H1 (cell line): ENCODE measurements at regions not wholly inside any gene's neighbourhood (a gene's known extent, or its start where the extent isn't known, plus 50 kb on each side); places are given as distances from the start of the nearest gene placed in this dataset.

Experiments
- CTCF ChIA-PET: fragments of 300-600 bp; sonication (Branson Sonifier 250); formaldehyde crosslinking; loops from one replicate; lab custom pipeline; 2021; ENCODE audit not compliant: partially characterized antibody; lab: Charles Lee
- POLR2A ChIA-PET: fragments of 300-600 bp; sonication (Branson Sonifier 250); formaldehyde crosslinking; loops from one replicate; lab custom pipeline; 2021; ENCODE audit warnings: inconsistent platforms; ENCODE audit not compliant: partially characterized antibody; lab: Charles Lee
- DNase-seq, 2 experiments: peaks; one replicate each; pipeline versions ENCODE4 v3.0.0 to v3.0.0-alpha.2; 2010 to 2022; ENCODE audit warnings: low spot score in 2 of 2, low read depth in 1 of 2, mixed read lengths in 1 of 2
- FAIRE-seq: peaks from 2 replicates; lab custom pipeline; 2011; peaks lifted over from hg19 to GRCh38; lab: Jason Lieb, UNC
- H2AFZ ChIP-seq: 2 replicates; pipeline ENCODE4 v1.8.1; 2012; ENCODE audit warnings: low read length, inconsistent platforms
- H2AK5ac ChIP-seq: 2 replicates; pipeline ENCODE4 v1.6.1; 2013; ENCODE audit warnings: low read depth, low read length
- H2BK120ac ChIP-seq: replicated peaks from 2 replicates; pipeline ENCODE3; 2013; ENCODE audit warnings: low read depth, low read length, inconsistent platforms
- H2BK12ac ChIP-seq: 2 replicates; pipeline ENCODE4 v1.6.1; 2013; ENCODE audit warnings: low read depth, low read length
- H2BK15ac ChIP-seq: 2 replicates; pipeline ENCODE4 v1.6.1; 2013; ENCODE audit warnings: low read length
- H2BK20ac ChIP-seq: 2 replicates; pipeline ENCODE4 v1.6.1; 2013; ENCODE audit warnings: low read length
- H2BK5ac ChIP-seq: 2 replicates; pipeline ENCODE4 v1.6.1; 2013; ENCODE audit warnings: low read depth, low read length
- H3K14ac ChIP-seq: 2 replicates; pipeline ENCODE4 v1.6.1; 2013; ENCODE audit warnings: inconsistent platforms; ENCODE audit not compliant: insufficient read length
- H3K18ac ChIP-seq: 2 replicates; pipeline ENCODE4 v1.6.1; 2013; ENCODE audit warnings: low read length; ENCODE audit errors: extremely low read depth
- H3K23ac ChIP-seq: 2 replicates; pipeline ENCODE4 v1.6.1; 2013; ENCODE audit warnings: inconsistent platforms; ENCODE audit not compliant: insufficient read length
- H3K23me2 ChIP-seq: 2 replicates; pipeline ENCODE4 v1.6.1; 2013; ENCODE audit warnings: low read depth, low read length
- H3K27ac ChIP-seq: 2 replicates; pipeline ENCODE4 v1.6.1; 2011; ENCODE audit warnings: low read depth, low read length, inconsistent platforms
- H3K27me3 ChIP-seq, 4 experiments: replicated peaks in 1 of 4; 1 replicate in 1 of 4; 2 replicates in 3 of 4; pipeline versions ENCODE4 v1.6.1 to v1.8.1; 2011 to 2013; ENCODE audit warnings: low read length in 3 of 4, mild to moderate bottlenecking in 3 of 4, inconsistent platforms in 2 of 4, mixed read lengths in 2 of 4, moderate library complexity in 1 of 4; ENCODE audit not compliant: control insufficient read depth in 3 of 4, insufficient read depth in 3 of 4; ENCODE audit errors: extremely low read depth in 1 of 4
- H3K36me3 ChIP-seq, 4 experiments: 2 replicates each; pipeline versions ENCODE4 v1.6.1 to v1.8.1; 2011 to 2013; ENCODE audit warnings: mild to moderate bottlenecking in 4 of 4, low read length in 3 of 4, moderate library complexity in 2 of 4, control low read depth in 1 of 4, inconsistent platforms in 1 of 4; ENCODE audit not compliant: insufficient read depth in 4 of 4, control insufficient read depth in 2 of 4
- H3K4ac ChIP-seq: replicated peaks from 2 replicates; pipeline ENCODE3; 2013; ENCODE audit warnings: low read length, low read depth, mixed read lengths, inconsistent platforms; ENCODE audit not compliant: insufficient read length
- H3K4me1 ChIP-seq, 4 experiments: replicated peaks in 1 of 4; 1 replicate in 1 of 4; 2 replicates in 3 of 4; pipeline versions ENCODE4 v1.6.1 to v1.8.1; 2011 to 2013; ENCODE audit warnings: low read length in 3 of 4, inconsistent platforms in 2 of 4, mixed read lengths in 1 of 4; ENCODE audit not compliant: insufficient read depth in 4 of 4, control insufficient read depth in 3 of 4
- H3K4me2 ChIP-seq, 2 experiments: 2 replicates each; pipeline versions ENCODE4 v1.6.1 to v1.8.1; 2011 to 2013; ENCODE audit warnings: low read depth in 2 of 2, low read length in 2 of 2, control low read depth in 1 of 2, inconsistent platforms in 1 of 2, mild to moderate bottlenecking in 1 of 2; ENCODE audit not compliant: insufficient read depth in 1 of 2
- H3K4me3 ChIP-seq, 4 experiments: fragments of 200-600, 300-600 bp in 1 of 4; sonication (generic), shearing (Covaris generic), sonication (Bioruptor Twin) in 1 of 4; 2 replicates each; pipeline versions ENCODE4 v1.5.1 to v1.8.1; 2011 to 2016; ENCODE audit warnings: low read length in 4 of 4, low read depth in 3 of 4, control low read depth in 2 of 4, inconsistent platforms in 2 of 4, mild to moderate bottlenecking in 2 of 4, mixed read lengths in 1 of 4, moderate library complexity in 1 of 4; ENCODE audit not compliant: insufficient read depth in 2 of 4; ENCODE audit errors: extremely low read depth in 1 of 4
- H3K56ac ChIP-seq: replicated peaks from 2 replicates; pipeline ENCODE3; 2013; ENCODE audit warnings: low read depth, mild to moderate bottlenecking, mixed read lengths, low read length, inconsistent platforms; ENCODE audit not compliant: insufficient read length
- H3K79me1 ChIP-seq: 2 replicates; pipeline ENCODE4 v1.6.1; 2013; ENCODE audit warnings: low read depth, low read length, control low read depth
- H3K79me2 ChIP-seq, 2 experiments: 2 replicates each; pipeline versions ENCODE4 v1.6.1 to v1.8.1; 2012 to 2013; ENCODE audit warnings: low read length in 2 of 2, mild to moderate bottlenecking in 2 of 2, inconsistent platforms in 1 of 2; ENCODE audit not compliant: insufficient read depth in 2 of 2, control insufficient read depth in 1 of 2
- H3K9ac ChIP-seq, 4 experiments: replicated peaks in 1 of 4; 1 replicate in 1 of 4; 2 replicates in 3 of 4; pipeline versions ENCODE4 v1.6.1 to v1.8.1; 2011 to 2013; ENCODE audit warnings: low read depth in 3 of 4, low read length in 3 of 4, control low read depth in 2 of 4, mild to moderate bottlenecking in 2 of 4, moderate library complexity in 2 of 4, inconsistent platforms in 1 of 4; ENCODE audit errors: extremely low read depth in 1 of 4
- H3K9me3 ChIP-seq, 2 experiments: 2 replicates each; pipeline versions ENCODE4 v1.6.1 to v1.8.1; 2012 to 2013; ENCODE audit warnings: mild to moderate bottlenecking in 2 of 2, moderate library complexity in 2 of 2, control low read depth in 1 of 2, inconsistent platforms in 1 of 2, low read depth in 1 of 2, low read length in 1 of 2, mixed read lengths in 1 of 2; ENCODE audit not compliant: insufficient read depth in 2 of 2
- H4K20me1 ChIP-seq, 2 experiments: replicated peaks in 1 of 2; 2 replicates each; pipeline versions ENCODE3 to v1.8.1; 2011 to 2013; ENCODE audit warnings: inconsistent platforms in 2 of 2, low read length in 2 of 2, mild to moderate bottlenecking in 1 of 2; ENCODE audit not compliant: insufficient read depth in 2 of 2, control insufficient read depth in 1 of 2
- H4K5ac ChIP-seq: 2 replicates; pipeline ENCODE4 v1.6.1; 2013; ENCODE audit warnings: low read length, low read depth, mixed read lengths, inconsistent platforms; ENCODE audit not compliant: insufficient read length
- H4K8ac ChIP-seq: 2 replicates; pipeline ENCODE4 v1.8.0; 2013; ENCODE audit warnings: mild to moderate bottlenecking, moderate library complexity, low read length, inconsistent platforms; ENCODE audit not compliant: insufficient read depth; ENCODE audit errors: extremely low read depth
- H4K91ac ChIP-seq: replicated peaks from 2 replicates; pipeline ENCODE3; 2013; ENCODE audit warnings: low read length, mixed read lengths, inconsistent platforms; ENCODE audit not compliant: insufficient read length
- CBX5 ChIP-seq: fragments of 300-800, 300-1000 bp; sonication (generic); IDR thresholded peaks from 2 replicates; pipeline ENCODE4 v1.7.1; 2016; ENCODE audit warnings: antibody characterized with exemption, low read length, low read depth
- CREB1 ChIP-seq: IDR thresholded peaks from 2 replicates; pipeline ENCODE4 v1.6.1; 2012; ENCODE audit warnings: inconsistent platforms
- CTBP2 ChIP-seq: IDR thresholded peaks from 2 replicates; pipeline ENCODE4 v1.7.0; 2011; ENCODE audit warnings: borderline replicate concordance, mild to moderate bottlenecking, moderate library complexity, mixed read lengths, low read length; ENCODE audit not compliant: insufficient read depth, insufficient read length
- JUND ChIP-seq: IDR thresholded peaks from 2 replicates; pipeline ENCODE4 v1.6.1; 2011; ENCODE audit warnings: mild to moderate bottlenecking, improper control_type of control experiment, low read length
- KDM1A ChIP-seq: fragments of 200-600, 300-600 bp; sonication (generic); IDR thresholded peaks from 2 replicates; pipeline ENCODE4 v1.7.1; 2016; ENCODE audit warnings: mild to moderate bottlenecking, low read length, borderline replicate concordance
- MAX ChIP-seq: IDR thresholded peaks from 2 replicates; pipeline ENCODE4 v1.6.1; 2012; ENCODE audit warnings: inconsistent platforms
- NRF1 ChIP-seq: IDR thresholded peaks from 2 replicates; pipeline ENCODE4 v1.6.1; 2011; ENCODE audit warnings: mild to moderate bottlenecking, low read depth, low read length, improper control_type of control experiment
- RFX5 ChIP-seq: IDR thresholded peaks from 2 replicates; pipeline ENCODE4 v1.6.1; 2011; ENCODE audit warnings: low read depth, low read length, improper control_type of control experiment, borderline replicate concordance
- SP2 ChIP-seq: IDR thresholded peaks from 2 replicates; pipeline ENCODE4 v1.6.1; 2012; ENCODE audit warnings: mild to moderate bottlenecking, low read length, inconsistent platforms
- TCF12 ChIP-seq: IDR thresholded peaks from 2 replicates; pipeline ENCODE4 v1.6.1; 2011; ENCODE audit warnings: low read depth, mild to moderate bottlenecking, low read length
- TEAD4 ChIP-seq: IDR thresholded peaks from 2 replicates; pipeline ENCODE4 v1.6.1; 2012; ENCODE audit warnings: low read depth, low read length, inconsistent platforms, mixed read lengths
- USF2 ChIP-seq: IDR thresholded peaks from 2 replicates; pipeline ENCODE4 v1.6.1; 2011; ENCODE audit warnings: low read length, improper control_type of control experiment
- ZNF274 ChIP-seq: IDR thresholded peaks from 2 replicates; pipeline ENCODE4 v1.7.0; 2012; ENCODE audit warnings: low read length, borderline replicate concordance; ENCODE audit errors: extremely low read depth

GRCh38 chr2:41042343-41042742 is 590.5 kb upstream of the SLC8A1 start:
- no peak overlapping the region for H3K18ac ChIP-seq
- H2BK20ac ChIP-seq, result no peak overlapping the region
- H2BK120ac ChIP-seq, result no peak overlapping the region
- no peak overlapping the region for H2AK5ac ChIP-seq
- H3K36me3 ChIP-seq, result 0 out of 8 replicates have a peak, but pooled peaks cover 0 to 3% (median 0%) of the 10 kb centered on the region in 4 experiments
- TF ChIP-seq MAX, result no peak
- no peak for TF ChIP-seq NRF1
- TF ChIP-seq CBX5, result no peak
- TF ChIP-seq CREB1, result no peak
- TF ChIP-seq CTBP2, result no peak
- TF ChIP-seq ZNF274, result no peak
- TF ChIP-seq SP2, result no peak
- TF ChIP-seq TEAD4, result no peak
- TF ChIP-seq USF2, result no peak
- no peak for TF ChIP-seq KDM1A
- no peak for TF ChIP-seq RFX5
- no peak for TF ChIP-seq JUND
- no peak for TF ChIP-seq TCF12
- H3K4ac ChIP-seq, result no peak overlapping the region
- no peak overlapping the region for H3K9ac ChIP-seq
- H2BK15ac ChIP-seq, result no peak overlapping the region
- no peaks in the 10 kb centered on the region; a peak in 1 of 4 replicates for H3K9me3 ChIP-seq
- no peaks in the 10 kb centered on the region for H3K27me3 ChIP-seq
- no peak overlapping the region for H3K27ac ChIP-seq
- H4K91ac ChIP-seq, result no peak overlapping the region
- H3K4me1 ChIP-seq, result no peaks in the 10 kb centered on the region
- CTCF ChIA-PET, result interaction anchor here (1.2 kb wide), 1 partner anchor 12 kb away, joined by 3 read pairs; no protein-coding TSS in a partner anchor
- H3K4me3 ChIP-seq, result no peak overlapping the region
- H3K23ac ChIP-seq, result no peak overlapping the region
- no peak overlapping the region for H4K8ac ChIP-seq
- no peaks in the 10 kb centered on the region for H3K23me2 ChIP-seq
- DNase-seq, result no peak
- POLR2A ChIA-PET, result no interaction called here
- H3K79me2 ChIP-seq, result no peaks in the 10 kb centered on the region
- no peak for FAIRE-seq
- H2BK12ac ChIP-seq, result no peak overlapping the region
- no peak overlapping the region for H3K56ac ChIP-seq
- H4K5ac ChIP-seq, result no peak overlapping the region
- H2BK5ac ChIP-seq, result no peak overlapping the region
- H3K4me2 ChIP-seq, result no peak overlapping the region
- no peak overlapping the region for H2AFZ ChIP-seq
- no peaks in the 10 kb centered on the region for H4K20me1 ChIP-seq
- no peaks in the 10 kb centered on the region for H3K79me1 ChIP-seq
- H3K14ac ChIP-seq, result no peak overlapping the region
